ENCODE measurements at regions not wholly inside any gene's neighbourhood (a gene's known extent, or its start where the extent isn't known, plus 50 kb on each side); places are given as distances from the start of the nearest gene placed in this dataset.

DNA sequence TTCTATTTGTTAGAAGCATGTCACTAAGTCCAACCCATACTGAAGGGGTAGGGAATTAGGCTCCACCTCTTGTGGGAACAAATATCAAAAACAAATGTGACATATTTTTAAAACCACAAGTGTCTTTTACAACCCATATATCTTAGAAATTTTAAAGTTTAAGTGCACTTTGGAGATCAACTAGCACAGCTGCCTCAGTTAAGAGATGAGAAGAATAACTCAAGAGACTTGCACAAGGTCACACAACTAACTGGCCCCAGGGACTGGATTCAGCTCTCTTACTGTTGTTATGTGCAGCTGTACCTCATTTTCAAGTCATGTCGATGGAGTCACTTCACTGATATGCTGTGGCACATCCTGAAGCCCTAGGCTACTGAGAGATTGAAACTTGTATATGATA is 102.9 kb upstream of the BMP2 start:
- Histone ChIP-seq H3K9ac (ENCODE audit: low read depth in 1 of 2, low read length in 2 of 2) (no peak overlapping the region), H3K4me3 (ENCODE audit: low read depth in 1 of 3, low read length in 3 of 3) (no peak overlapping the region), H3K36me3 (ENCODE audit: control insufficient read depth in 4 of 4, insufficient read depth in 3 of 4, low read depth in 1 of 4, low read length in 3 of 4) (no peaks in the 10 kb centered on the region), H3K27ac (ENCODE audit: low read depth in 1 of 2, low read length in 2 of 2) (no peak overlapping the region), H3K4me1 (ENCODE audit: control insufficient read depth in 4 of 4, insufficient read depth in 4 of 4, low read length in 3 of 4) (no peaks in the 10 kb centered on the region), H3K9me3 (ENCODE audit: control insufficient read depth in 4 of 4, low read length in 3 of 4) (no peaks in the 10 kb centered on the region), H3K27me3 (ENCODE audit: control insufficient read depth in 4 of 4, insufficient read depth in 4 of 4, low read length in 3 of 4) (no peaks in the 10 kb centered on the region)
- DNase-seq (ENCODE audit: low spot score), result no peak
- WGBS, result 93% methylated on average over 1 of the region's 1 CpG
- no peak for TF ChIP-seq SP1 (IDR thresholded peaks at IDR 0.05)
- TF ChIP-seq, protein P1, sequence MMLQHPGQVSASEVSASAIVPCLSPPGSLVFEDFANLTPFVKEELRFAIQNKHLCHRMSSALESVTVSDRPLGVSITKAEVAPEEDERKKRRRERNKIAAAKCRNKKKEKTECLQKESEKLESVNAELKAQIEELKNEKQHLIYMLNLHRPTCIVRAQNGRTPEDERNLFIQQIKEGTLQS (IDR thresholded peaks at IDR 0.05), result no peak
- TF ChIP-seq, protein P2, sequence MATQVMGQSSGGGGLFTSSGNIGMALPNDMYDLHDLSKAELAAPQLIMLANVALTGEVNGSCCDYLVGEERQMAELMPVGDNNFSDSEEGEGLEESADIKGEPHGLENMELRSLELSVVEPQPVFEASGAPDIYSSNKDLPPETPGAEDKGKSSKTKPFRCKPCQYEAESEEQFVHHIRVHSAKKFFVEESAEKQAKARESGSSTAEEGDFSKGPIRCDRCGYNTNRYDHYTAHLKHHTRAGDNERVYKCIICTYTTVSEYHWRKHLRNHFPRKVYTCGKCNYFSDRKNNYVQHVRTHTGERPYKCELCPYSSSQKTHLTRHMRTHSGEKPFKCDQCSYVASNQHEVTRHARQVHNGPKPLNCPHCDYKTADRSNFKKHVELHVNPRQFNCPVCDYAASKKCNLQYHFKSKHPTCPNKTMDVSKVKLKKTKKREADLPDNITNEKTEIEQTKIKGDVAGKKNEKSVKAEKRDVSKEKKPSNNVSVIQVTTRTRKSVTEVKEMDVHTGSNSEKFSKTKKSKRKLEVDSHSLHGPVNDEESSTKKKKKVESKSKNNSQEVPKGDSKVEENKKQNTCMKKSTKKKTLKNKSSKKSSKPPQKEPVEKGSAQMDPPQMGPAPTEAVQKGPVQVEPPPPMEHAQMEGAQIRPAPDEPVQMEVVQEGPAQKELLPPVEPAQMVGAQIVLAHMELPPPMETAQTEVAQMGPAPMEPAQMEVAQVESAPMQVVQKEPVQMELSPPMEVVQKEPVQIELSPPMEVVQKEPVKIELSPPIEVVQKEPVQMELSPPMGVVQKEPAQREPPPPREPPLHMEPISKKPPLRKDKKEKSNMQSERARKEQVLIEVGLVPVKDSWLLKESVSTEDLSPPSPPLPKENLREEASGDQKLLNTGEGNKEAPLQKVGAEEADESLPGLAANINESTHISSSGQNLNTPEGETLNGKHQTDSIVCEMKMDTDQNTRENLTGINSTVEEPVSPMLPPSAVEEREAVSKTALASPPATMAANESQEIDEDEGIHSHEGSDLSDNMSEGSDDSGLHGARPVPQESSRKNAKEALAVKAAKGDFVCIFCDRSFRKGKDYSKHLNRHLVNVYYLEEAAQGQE (IDR thresholded peaks at IDR 0.05), result no peak
- TF ChIP-seq, protein P3, sequence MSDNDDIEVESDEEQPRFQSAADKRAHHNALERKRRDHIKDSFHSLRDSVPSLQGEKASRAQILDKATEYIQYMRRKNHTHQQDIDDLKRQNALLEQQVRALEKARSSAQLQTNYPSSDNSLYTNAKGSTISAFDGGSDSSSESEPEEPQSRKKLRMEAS (IDR thresholded peaks at IDR 0.05), result no peak
- no peak for TF ChIP-seq TAF1 (conservative IDR thresholded peaks at IDR 0.05)
- no peak for TF ChIP-seq NR2F2 (IDR thresholded peaks at IDR 0.05)
- TF ChIP-seq YY1 (IDR thresholded peaks at IDR 0.05), result no peak
- no peak for TF ChIP-seq RXRA (IDR thresholded peaks at IDR 0.05)
- TF ChIP-seq, protein P4, sequence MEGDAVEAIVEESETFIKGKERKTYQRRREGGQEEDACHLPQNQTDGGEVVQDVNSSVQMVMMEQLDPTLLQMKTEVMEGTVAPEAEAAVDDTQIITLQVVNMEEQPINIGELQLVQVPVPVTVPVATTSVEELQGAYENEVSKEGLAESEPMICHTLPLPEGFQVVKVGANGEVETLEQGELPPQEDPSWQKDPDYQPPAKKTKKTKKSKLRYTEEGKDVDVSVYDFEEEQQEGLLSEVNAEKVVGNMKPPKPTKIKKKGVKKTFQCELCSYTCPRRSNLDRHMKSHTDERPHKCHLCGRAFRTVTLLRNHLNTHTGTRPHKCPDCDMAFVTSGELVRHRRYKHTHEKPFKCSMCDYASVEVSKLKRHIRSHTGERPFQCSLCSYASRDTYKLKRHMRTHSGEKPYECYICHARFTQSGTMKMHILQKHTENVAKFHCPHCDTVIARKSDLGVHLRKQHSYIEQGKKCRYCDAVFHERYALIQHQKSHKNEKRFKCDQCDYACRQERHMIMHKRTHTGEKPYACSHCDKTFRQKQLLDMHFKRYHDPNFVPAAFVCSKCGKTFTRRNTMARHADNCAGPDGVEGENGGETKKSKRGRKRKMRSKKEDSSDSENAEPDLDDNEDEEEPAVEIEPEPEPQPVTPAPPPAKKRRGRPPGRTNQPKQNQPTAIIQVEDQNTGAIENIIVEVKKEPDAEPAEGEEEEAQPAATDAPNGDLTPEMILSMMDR (IDR thresholded peaks at IDR 0.05; ENCODE audit: low read depth, low read length, missing input control), result no peak
- no peak for TF ChIP-seq FOXA2 (IDR thresholded peaks at IDR 0.05)
- no peak for TF ChIP-seq HNF4G (IDR thresholded peaks at IDR 0.05)

DNA sequence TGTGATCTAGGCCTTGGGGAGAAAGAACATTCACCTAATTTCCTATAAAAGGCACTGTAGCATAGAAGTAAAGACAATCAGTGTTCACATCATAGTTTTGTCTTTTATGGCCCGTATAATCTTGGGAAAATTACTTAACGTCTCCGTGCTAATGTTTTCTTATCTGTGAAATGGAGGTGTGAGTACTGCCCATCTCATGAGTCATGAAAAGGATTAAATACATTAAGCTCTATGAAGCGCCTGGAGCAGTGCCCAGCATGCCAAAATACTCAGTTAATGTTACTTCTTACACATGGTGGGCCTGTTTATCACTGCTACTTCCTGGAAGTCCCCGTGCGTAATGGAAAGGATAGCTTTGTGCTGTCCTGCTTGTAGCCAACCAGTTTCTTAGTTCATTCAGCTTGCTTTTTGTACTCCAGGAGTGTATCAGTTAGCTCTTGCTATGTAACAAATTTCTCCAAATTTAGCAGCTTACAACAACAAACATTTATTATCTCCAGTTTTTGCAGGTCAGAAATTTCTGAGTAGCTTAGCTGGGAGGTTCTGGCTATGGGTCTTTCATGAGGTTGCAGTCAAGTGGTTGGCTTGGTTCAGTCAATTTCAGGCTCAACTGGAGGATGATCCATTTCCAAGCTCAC is 103.6 kb upstream of the BMP2 start:
- Histone ChIP-seq H3K4me1 (ENCODE audit: control insufficient read depth in 4 of 4, insufficient read depth in 4 of 4, low read length in 3 of 4) (peaks cover 0 to 5% (median under 1%) of the 10 kb centered on the region in 4 donors), H3K9ac (ENCODE audit: low read depth in 1 of 2, low read length in 2 of 2) (no peak overlapping the region), H3K4me3 (ENCODE audit: low read depth in 1 of 3, low read length in 3 of 3) (no peak overlapping the region), H3K9me3 (ENCODE audit: control insufficient read depth in 4 of 4, low read length in 3 of 4) (no peaks in the 10 kb centered on the region), H3K27ac (ENCODE audit: low read depth in 1 of 2, low read length in 2 of 2) (no peak overlapping the region), H3K36me3 (ENCODE audit: control insufficient read depth in 4 of 4, insufficient read depth in 3 of 4, low read depth in 1 of 4, low read length in 3 of 4) (no peaks in the 10 kb centered on the region), H3K27me3 (ENCODE audit: control insufficient read depth in 4 of 4, insufficient read depth in 4 of 4, low read length in 3 of 4) (no peaks in the 10 kb centered on the region)
- WGBS, result 81% methylated on average over 6 of the region's 6 CpGs
- TF ChIP-seq, protein P5, sequence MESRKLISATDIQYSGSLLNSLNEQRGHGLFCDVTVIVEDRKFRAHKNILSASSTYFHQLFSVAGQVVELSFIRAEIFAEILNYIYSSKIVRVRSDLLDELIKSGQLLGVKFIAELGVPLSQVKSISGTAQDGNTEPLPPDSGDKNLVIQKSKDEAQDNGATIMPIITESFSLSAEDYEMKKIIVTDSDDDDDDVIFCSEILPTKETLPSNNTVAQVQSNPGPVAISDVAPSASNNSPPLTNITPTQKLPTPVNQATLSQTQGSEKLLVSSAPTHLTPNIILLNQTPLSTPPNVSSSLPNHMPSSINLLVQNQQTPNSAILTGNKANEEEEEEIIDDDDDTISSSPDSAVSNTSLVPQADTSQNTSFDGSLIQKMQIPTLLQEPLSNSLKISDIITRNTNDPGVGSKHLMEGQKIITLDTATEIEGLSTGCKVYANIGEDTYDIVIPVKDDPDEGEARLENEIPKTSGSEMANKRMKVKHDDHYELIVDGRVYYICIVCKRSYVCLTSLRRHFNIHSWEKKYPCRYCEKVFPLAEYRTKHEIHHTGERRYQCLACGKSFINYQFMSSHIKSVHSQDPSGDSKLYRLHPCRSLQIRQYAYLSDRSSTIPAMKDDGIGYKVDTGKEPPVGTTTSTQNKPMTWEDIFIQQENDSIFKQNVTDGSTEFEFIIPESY (IDR thresholded peaks at IDR 0.05), result no peak
- TF ChIP-seq HNF4G (IDR thresholded peaks at IDR 0.05), result no peak
- TF ChIP-seq, protein P3 (IDR thresholded peaks at IDR 0.05), result no peak
- TF ChIP-seq HNF4A (conservative IDR thresholded peaks at IDR 0.05), result no peak
- no peak for TF ChIP-seq YY1 (IDR thresholded peaks at IDR 0.05)
- TF ChIP-seq FOXA2 (IDR thresholded peaks at IDR 0.05), result no peak
- no peak for TF ChIP-seq TAF1 (conservative IDR thresholded peaks at IDR 0.05)
- TF ChIP-seq, protein P4 (IDR thresholded peaks at IDR 0.05; ENCODE audit: low read depth, low read length, missing input control), result no peak
- TF ChIP-seq, protein P1 (IDR thresholded peaks at IDR 0.05), result no peak
- no peak for DNase-seq (ENCODE audit: low spot score)
